Smooth muscle cell of the brain vasculature (primary cell): ENCODE measurements at regions not wholly inside any gene's neighbourhood (a gene's known extent, or its start where the extent isn't known, plus 50 kb on each side); places are given as distances from the start of the nearest gene placed in this dataset.
"Not testable (repeated sequence)": the region's sequence is repeated elsewhere in the genome, so short reads cannot be mapped to it uniquely, and the experiment has no call there.

Source experiments
- DNase-seq: peaks from one replicate; pipeline ENCODE4 v3.0.0-alpha.2; 2012; ENCODE audit warnings: low read depth, low spot score

- no peak for DNase-seq
These were observed 1279.0 kb upstream of the GOT2 start for GRCh38 chr16:60013076-60013475.

DNA sequence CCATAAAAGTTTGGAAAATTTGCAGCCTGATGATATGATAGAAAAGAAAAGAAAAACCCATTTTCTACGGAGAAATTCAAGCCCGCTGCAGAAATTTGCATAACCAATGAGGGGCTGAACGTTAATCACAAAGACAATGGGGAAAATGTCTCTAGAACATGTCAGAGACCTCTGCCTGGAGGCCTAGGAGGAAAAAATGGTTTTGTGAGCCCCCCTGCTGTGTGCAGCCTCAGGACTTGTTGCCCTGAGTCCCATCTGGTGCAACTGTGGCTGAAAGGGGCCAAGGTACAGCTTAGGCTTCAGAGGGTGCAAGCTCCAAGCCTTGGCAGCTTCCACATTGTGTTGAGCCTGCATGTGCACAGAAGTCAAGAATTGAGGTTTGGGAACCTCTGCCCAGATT lies 1267.4 kb upstream of the GOT2 start:
- DNase-seq, result no peak

DNA sequence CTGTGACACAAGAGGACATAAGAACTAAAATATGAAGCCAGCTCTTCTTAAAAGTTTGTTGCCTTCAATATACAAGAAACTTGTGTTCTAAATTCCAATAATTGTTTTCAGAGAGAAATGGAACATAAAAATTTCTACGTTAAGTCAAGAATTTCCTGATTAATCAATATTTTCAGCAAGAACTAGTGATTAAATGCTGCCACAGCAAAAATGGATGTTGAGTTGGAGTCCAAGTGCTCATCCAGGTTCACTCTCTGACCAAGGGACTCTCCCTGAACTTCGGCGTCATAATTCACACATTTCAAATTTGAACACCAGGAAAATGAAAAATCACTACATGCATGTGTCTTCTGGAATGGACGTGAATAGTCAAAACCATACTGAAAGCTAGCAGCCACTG lies 1263.6 kb upstream of the GOT2 start:
- no peak for DNase-seq

- DNase-seq, result no peak
These were observed 1259.0 kb upstream of the GOT2 start for GRCh38 chr16:59993101-59993500.

DNA sequence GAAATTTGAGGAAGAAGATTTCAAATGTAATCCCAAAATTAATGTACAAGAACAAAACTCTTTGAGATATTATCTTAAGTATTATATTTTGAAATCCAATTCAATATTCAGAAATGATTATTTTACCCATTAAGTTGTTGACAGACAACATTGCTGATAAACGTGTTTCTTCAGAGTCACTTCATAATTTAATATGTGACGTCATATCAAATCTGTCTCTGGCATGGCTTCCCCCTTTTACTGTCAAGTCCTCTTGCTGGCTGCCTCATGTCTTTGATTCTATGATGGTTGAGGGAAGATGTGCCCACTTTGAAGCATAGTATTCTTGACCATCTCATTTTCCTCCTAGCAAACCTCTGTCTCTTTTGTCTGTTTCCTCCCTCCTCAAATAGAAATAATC lies 1257.1 kb upstream of the GOT2 start:
- no peak for DNase-seq

DNA sequence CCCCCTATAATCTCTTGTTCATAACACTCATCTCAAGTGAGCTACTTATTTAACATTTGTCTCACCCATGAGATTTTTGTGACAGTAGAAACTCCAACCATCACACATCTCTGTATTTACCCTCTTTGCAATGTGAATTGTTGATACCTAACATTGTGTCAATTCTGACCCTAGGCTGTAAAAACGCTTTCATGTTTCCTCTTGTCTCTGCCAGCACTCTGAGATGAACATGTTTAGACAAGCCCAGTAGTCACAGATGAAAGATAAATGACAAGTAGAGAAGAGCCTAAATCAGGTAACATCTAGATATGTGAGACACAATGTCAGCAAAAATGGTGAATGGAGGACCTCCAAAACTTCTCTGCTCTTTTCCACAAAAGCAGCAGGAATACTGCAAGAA lies 1254.5 kb upstream of the GOT2 start:
- no peak for DNase-seq

DNA sequence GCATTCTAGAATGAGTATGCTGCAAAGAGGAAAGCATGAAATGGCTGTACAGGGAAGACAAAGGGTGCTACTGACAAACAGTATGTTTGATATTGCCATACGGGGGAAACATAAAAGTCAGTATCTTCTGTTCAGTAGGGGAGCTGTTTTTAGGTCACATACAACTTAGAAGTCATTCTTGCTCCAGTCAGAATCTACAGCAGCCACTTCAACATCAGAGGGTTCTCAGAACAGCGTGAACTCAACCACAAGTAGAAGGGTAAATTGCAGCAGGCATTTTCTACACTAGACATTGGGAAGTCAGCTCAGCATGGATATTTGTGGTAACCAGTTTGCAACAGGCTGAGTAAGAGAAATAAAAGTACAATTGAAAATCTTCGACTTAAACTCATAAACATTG lies 1241.8 kb upstream of the GOT2 start:
- DNase-seq, result no peak

DNA sequence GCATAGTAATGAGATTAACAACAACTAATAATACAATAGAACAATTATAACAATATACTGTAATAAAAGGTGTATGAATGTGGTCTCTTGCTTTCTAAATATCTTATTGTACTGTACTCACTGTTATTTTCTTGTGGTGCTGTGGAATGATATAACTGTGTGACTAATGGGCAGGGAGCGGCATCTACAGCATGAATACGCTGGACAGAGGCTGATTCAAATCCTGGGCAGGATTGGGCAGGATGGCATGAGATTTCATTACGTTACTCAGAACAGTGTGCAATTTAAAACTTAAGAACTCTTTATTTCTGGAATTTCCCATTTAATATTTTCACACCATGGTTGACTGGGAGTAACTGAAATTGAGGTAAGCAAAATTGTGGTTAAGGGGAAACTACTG lies 1239.8 kb upstream of the GOT2 start:
- no peak for DNase-seq

GRCh38 chr16:59971264-59971663 lies 1237.1 kb upstream of the GOT2 start:
- DNase-seq, result no peak

- DNase-seq, result no peak
These were observed 1230.3 kb upstream of the GOT2 start for GRCh38 chr16:59964232-59964924.

DNA sequence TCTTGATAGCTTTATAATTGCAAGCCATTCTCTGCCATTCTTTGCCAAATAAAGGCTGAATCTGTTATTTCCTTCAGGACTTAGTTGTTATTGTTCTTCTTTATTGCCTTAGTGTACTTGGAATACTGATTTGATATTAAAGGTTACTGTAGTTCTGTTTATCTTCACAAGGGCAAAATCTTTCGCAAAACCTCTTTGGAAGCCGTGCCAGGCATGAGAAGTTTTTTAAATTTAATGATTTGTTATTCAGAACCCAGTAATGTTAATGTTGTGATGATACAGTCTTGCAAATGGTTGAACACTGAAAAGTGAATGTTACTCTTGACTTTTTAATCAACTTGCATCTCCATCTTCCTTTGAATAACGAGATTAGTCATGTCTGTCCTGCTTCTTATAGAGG lies 1225.2 kb upstream of the GOT2 start:
- DNase-seq, result no peak

DNA sequence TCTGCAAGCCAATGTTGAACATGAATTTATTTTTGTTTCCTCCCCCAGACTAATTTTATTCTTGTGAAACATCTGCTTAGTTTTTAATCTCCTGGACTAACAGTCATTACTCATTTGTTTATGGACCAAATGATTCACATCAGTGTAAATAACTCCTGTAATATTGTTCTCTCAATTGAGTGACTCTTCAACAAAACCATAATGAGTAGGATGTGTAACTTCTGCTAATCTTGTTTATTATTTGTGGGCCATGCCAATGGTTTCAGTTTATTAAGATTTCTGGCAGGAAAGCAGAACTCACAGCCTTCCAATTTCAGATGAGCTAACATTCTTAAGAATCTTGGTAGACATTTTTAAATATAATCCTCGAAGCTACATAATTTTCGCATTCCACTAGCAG lies 1216.3 kb upstream of the GOT2 start:
- no peak for DNase-seq

GRCh38 chr16:59944041-59944440 lies 1209.9 kb upstream of the GOT2 start:
- DNase-seq, result not testable (repeated sequence)

GRCh38 chr16:59941594-59941993 lies 1207.5 kb upstream of the GOT2 start:
- DNase-seq, result no peak

DNA sequence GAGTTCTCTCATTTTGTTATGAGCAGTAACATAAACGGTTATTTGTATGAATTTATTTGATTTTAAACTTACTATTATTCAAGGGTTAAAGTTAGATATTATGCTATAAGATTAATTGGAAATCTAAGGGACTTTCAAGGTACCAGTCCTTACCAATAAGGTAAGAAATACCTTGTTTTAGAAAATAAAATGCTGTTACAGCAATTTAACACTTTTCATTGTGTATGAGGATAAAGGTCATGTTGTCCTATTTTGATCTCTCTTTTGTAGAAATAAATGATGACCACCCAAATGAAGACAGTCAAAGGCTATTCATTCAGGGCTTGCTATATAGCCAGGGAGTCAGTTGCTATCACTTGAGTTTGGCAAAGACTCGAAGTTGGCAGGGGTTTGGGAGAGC lies 1185.9 kb upstream of the GOT2 start:
- DNase-seq, result no peak

GRCh38 chr16:59913666-59914065 lies 1179.5 kb upstream of the GOT2 start:
- no peak for DNase-seq

- DNase-seq, result no peak
These were observed 1175.1 kb upstream of the GOT2 start for GRCh38 chr16:59909262-59909661.

GRCh38 chr16:59907611-59908010 lies 1173.5 kb upstream of the GOT2 start:
- DNase-seq, result no peak

DNA sequence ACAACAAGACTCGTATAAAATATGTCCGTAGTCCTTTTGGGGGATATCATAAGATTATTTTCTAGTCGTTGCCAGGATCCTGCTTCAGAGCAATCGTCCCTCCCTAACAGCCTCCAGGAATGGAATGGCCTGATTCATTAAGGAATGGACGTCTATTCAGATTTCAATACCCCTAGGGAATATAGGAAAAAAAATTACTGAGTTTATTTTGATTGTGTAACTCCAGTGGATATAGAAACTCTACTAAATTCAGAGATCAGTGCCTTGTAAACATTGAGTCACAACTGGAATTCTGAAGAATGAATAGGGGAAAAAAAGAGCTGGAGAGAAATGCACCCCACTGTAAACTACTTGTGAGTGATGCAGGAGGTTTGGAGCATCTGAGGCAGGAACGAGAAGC lies 1171.5 kb upstream of the GOT2 start:
- no peak for DNase-seq

- DNase-seq, result no peak
These were observed 1171.0 kb upstream of the GOT2 start for GRCh38 chr16:59905131-59905530.

DNA sequence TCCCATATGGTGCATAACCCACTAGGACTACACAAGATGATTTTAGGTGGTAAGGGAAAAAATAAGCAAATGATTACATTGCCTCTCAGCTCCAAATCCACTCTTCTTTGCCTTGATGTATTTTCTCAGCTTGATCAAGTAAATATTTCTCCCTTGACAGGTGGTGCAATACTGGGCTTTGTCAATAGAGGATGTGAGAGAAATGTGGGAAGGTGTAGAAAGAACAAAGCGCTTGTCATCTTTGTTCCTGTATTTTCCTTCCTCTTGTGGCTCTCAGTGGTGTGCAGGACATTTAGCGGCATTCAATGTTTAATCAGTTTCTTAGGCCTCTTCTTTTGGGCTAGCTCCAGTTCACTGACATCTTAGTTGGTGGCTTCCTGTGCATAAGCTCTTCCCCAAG lies 1165.8 kb upstream of the GOT2 start:
- no peak for DNase-seq

- no peak for DNase-seq
These were observed 1158.3 kb upstream of the GOT2 start for GRCh38 chr16:59892376-59892775.

DNA sequence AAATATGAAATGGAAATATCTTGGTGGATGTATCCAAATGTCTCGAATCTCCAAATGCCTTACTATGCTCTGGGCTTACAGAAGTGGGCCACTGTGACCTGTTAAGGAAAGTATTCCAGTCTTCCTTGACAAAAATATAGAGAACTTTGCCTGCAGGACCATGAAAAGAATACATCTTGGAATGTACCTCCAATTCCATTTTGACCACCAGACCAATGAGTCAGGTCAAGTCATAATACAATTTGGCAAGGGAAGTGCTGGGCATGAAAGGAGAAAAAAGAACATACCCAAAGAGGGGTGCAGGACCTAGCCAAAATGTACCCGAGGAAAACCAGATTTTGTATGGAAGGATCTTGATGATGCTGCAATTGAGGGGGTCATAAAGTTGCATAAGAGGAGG lies 1153.7 kb upstream of the GOT2 start:
- DNase-seq, result no peak

DNA sequence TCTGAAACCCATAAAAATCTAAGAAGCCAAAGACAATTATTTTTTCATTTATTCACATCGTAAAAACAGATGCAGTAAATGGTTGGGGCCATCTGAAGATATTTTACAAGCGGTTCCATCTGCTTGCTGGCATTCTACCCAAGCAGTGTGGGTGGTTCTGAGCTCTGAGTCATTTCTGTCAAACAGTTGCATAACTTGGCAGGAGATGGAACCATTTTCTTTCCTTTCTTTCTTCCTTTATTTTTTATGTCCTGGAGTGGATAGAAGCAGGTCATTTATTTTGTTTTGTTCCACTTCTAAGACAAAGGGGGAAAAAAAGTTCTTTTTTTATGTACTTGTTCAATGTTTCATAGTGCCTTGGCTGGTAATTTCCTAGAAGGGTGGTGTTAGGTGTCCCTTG lies 1151.9 kb upstream of the GOT2 start:
- no peak for DNase-seq
